ENCODE measurements at regions not wholly inside any gene's neighbourhood (a gene's known extent, or its start where the extent isn't known, plus 50 kb on each side); places are given as distances from the start of the nearest gene placed in this dataset.

DNA sequence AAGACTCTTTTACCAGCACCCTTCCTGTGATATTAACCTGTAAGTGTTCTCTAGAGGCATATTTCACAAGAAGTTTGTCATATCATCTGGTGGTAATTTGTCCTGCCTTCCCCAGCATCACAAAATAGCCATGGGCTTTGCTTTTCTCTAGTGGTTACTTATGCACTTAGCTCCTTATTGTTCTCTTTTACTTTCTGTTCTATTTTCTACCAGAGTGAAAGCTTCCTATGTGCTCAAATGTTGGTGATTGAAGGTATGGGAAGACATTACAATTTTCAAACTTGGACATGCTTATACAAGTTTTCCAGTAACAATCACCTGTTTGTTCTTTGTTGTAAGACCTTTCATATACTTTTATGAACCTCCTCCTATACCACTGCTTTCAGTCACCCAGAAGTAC, 87.0 kb upstream of the KCNH7 start:
- H3K4me3 ChIP-seq (ENCODE audit: low read length, poor library complexity, severe bottlenecking): no peak overlapping the region
- no peak overlapping the region for H3K4me2 ChIP-seq (ENCODE audit: low read depth, low read length, poor library complexity, severe bottlenecking)
- no peaks in the 10 kb centered on the region for H3K9me3 ChIP-seq (ENCODE audit: insufficient read depth, low read depth, low read length)
- no peak overlapping the region for H2AFZ ChIP-seq (ENCODE audit: low read length)
- H3K4me1 ChIP-seq (ENCODE audit: insufficient read depth, low read length, poor library complexity, severe bottlenecking): no peaks in the 10 kb centered on the region
- no peaks in the 10 kb centered on the region for H3F3A ChIP-seq (ENCODE audit: low read depth)
- no peaks in the 10 kb centered on the region for H3K9me2 ChIP-seq (replicated peaks; ENCODE audit: low read depth, low read length)
- TF ChIP-seq, protein P1, sequence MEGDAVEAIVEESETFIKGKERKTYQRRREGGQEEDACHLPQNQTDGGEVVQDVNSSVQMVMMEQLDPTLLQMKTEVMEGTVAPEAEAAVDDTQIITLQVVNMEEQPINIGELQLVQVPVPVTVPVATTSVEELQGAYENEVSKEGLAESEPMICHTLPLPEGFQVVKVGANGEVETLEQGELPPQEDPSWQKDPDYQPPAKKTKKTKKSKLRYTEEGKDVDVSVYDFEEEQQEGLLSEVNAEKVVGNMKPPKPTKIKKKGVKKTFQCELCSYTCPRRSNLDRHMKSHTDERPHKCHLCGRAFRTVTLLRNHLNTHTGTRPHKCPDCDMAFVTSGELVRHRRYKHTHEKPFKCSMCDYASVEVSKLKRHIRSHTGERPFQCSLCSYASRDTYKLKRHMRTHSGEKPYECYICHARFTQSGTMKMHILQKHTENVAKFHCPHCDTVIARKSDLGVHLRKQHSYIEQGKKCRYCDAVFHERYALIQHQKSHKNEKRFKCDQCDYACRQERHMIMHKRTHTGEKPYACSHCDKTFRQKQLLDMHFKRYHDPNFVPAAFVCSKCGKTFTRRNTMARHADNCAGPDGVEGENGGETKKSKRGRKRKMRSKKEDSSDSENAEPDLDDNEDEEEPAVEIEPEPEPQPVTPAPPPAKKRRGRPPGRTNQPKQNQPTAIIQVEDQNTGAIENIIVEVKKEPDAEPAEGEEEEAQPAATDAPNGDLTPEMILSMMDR (conservative IDR thresholded peaks at IDR 0.05; ENCODE audit: low read length): no peak
- no peak for TF ChIP-seq EZH2phosphoT487 (IDR thresholded peaks at IDR 0.05; ENCODE audit: borderline replicate concordance)
- H3K27me3 ChIP-seq (ENCODE audit: insufficient read depth, low read length, poor library complexity, severe bottlenecking): no peaks in the 10 kb centered on the region
- no peaks in the 10 kb centered on the region for H3K79me2 ChIP-seq (ENCODE audit: insufficient read depth, low read length)
- H4K20me1 ChIP-seq (ENCODE audit: insufficient read depth, low read length, poor library complexity, severe bottlenecking): no peaks in the 10 kb centered on the region
- H3K9ac ChIP-seq (ENCODE audit: low read depth, low read length, poor library complexity, severe bottlenecking): no peak overlapping the region
- no peaks in the 10 kb centered on the region for H3K36me3 ChIP-seq (ENCODE audit: insufficient read depth, low read length)

DNA sequence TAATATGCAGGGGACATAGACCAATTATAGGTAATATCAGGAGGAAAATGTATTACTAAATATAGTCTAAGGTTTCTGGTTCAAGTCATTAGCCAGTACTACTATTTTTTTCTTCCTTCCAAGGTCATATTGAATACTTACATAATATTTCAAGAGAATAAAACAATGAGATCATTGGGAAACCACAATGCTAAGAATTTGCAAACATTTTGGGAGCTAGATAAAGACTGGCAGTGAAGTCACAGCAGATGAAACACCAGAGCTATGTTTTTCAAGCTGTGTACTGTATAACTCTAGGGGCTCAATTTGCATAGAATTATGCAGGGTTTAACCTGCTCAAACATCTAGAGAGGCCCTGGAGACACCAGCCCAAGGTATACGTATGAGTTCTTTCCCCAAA, 80.5 kb upstream of the KCNH7 start:
- no peaks in the 10 kb centered on the region for H3K79me2 ChIP-seq (ENCODE audit: insufficient read depth, low read length)
- H3K9me3 ChIP-seq (ENCODE audit: insufficient read depth, low read depth, low read length): no peaks in the 10 kb centered on the region
- no peaks in the 10 kb centered on the region for H3K36me3 ChIP-seq (ENCODE audit: insufficient read depth, low read length)
- no peaks in the 10 kb centered on the region for H3K27me3 ChIP-seq (ENCODE audit: insufficient read depth, low read length, poor library complexity, severe bottlenecking)
- no peaks in the 10 kb centered on the region for H3K9me2 ChIP-seq (replicated peaks; ENCODE audit: low read depth, low read length)
- no peak overlapping the region for H3K4me2 ChIP-seq (ENCODE audit: low read depth, low read length, poor library complexity, severe bottlenecking)
- no peaks in the 10 kb centered on the region for H4K20me1 ChIP-seq (ENCODE audit: insufficient read depth, low read length, poor library complexity, severe bottlenecking)
- H3F3A ChIP-seq (ENCODE audit: low read depth): no peaks in the 10 kb centered on the region
- no peak overlapping the region for H3K4me3 ChIP-seq (ENCODE audit: low read length, poor library complexity, severe bottlenecking)
- H2AFZ ChIP-seq (ENCODE audit: low read length): no peak overlapping the region
- TF ChIP-seq EZH2phosphoT487 (IDR thresholded peaks at IDR 0.05; ENCODE audit: borderline replicate concordance): no peak
- TF ChIP-seq, protein P1 (conservative IDR thresholded peaks at IDR 0.05; ENCODE audit: low read length): no peak
- no peaks in the 10 kb centered on the region for H3K4me1 ChIP-seq (ENCODE audit: insufficient read depth, low read length, poor library complexity, severe bottlenecking)
- H3K9ac ChIP-seq (ENCODE audit: low read depth, low read length, poor library complexity, severe bottlenecking): no peak overlapping the region

DNA sequence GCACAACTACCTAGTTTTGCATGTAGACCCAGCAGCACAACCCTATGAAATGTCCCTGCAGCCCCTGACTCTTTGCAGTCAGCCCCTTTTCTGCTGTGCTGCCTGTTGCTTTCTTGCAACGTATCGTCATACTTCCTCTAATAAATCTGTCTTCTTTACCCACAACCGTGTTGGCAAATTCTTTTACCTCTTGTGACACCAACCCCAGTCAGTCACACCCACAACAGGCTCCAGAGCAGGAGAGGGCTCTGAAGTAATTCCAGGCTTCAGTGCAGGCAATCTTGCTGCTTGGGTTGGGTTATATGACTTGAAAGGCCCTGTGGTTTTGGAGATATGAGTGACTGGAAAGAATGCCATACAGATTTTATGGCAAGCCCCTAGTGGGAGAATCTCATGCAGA, 79.1 kb upstream of the KCNH7 start:
- Histone ChIP-seq H3K4me3 (ENCODE audit: low read length, poor library complexity, severe bottlenecking) (no peak overlapping the region), H3K9me2 (replicated peaks; ENCODE audit: low read depth, low read length) (no peaks in the 10 kb centered on the region), H3K9ac (ENCODE audit: low read depth, low read length, poor library complexity, severe bottlenecking) (no peak overlapping the region), H3K79me2 (ENCODE audit: insufficient read depth, low read length) (no peaks in the 10 kb centered on the region), H3K9me3 (ENCODE audit: insufficient read depth, low read depth, low read length) (no peaks in the 10 kb centered on the region), H3K4me2 (ENCODE audit: low read depth, low read length, poor library complexity, severe bottlenecking) (no peak overlapping the region), H3K36me3 (ENCODE audit: insufficient read depth, low read length) (no peaks in the 10 kb centered on the region), H3K4me1 (ENCODE audit: insufficient read depth, low read length, poor library complexity, severe bottlenecking) (no peaks in the 10 kb centered on the region), H2AFZ (ENCODE audit: low read length) (no peak overlapping the region), H3F3A (ENCODE audit: low read depth) (no peaks in the 10 kb centered on the region), H4K20me1 (ENCODE audit: insufficient read depth, low read length, poor library complexity, severe bottlenecking) (no peaks in the 10 kb centered on the region), H3K27me3 (ENCODE audit: insufficient read depth, low read length, poor library complexity, severe bottlenecking) (no peaks in the 10 kb centered on the region)
- TF ChIP-seq, protein P1 (conservative IDR thresholded peaks at IDR 0.05; ENCODE audit: low read length): no peak
- no peak for TF ChIP-seq EZH2phosphoT487 (IDR thresholded peaks at IDR 0.05; ENCODE audit: borderline replicate concordance)
